ENCODE measurements at regions not wholly inside any gene's neighbourhood (a gene's known extent, or its start where the extent isn't known, plus 50 kb on each side); places are given as distances from the start of the nearest gene placed in this dataset.

GRCh38 chr9:78866207-78867132 lies 569.5 kb downstream of the PSAT1 start:
- no peak for DNase-seq (ENCODE audit: low spot score)

DNA sequence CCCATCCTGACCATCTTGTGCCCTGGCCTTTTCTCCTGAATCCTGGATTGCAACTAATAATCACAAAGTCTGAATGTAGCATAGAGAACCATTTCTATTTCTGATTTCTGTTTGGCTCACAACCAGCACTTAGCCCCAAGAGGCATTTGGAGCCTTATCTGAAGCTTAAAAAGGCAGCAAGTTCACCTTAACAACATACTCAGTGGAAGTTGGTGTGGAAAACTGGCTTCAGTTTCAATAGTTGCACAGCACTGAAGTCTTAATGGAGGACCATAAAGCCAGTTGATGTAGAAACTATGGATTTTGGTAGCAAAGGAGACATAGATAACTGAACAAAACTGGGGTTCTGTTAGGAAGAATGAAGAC lies 574.1 kb downstream of the PSAT1 start:
- no peak for DNase-seq (ENCODE audit: low spot score)

GRCh38 chr9:78871452-78872331 lies 574.8 kb downstream of the PSAT1 start:
- DNase-seq (ENCODE audit: low spot score): no peak

GRCh38 chr9:78874061-78874460 lies 577.1 kb downstream of the PSAT1 start:
- no peak for DNase-seq (ENCODE audit: low spot score)

- DNase-seq (ENCODE audit: low spot score): no peak
These were observed 582.6 kb downstream of the PSAT1 start for GRCh38 chr9:78879324-78880100.

- DNase-seq (ENCODE audit: low spot score): no peak
These were observed 584.4 kb downstream of the PSAT1 start for GRCh38 chr9:78881295-78881694.

DNA sequence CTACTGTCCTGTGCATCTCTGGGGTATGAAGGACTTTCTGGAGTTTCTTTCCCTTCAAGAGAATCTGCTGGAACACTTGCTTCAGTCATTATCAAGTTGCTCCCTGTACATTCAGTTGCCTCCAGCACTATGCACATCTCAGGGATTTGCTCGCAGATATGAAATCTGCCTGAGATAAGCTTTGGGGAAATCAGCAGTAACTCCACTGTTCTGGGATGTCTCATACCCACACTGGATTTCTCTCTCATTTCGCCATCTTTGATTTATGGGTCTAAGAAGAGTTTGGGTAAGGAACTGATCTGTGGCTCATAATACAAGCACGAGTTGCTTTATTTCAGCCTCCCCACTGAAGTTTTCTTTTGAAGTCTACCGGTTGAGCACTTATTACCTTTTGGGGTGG lies 585.6 kb downstream of the PSAT1 start:
- no peak for DNase-seq (ENCODE audit: low spot score)

GRCh38 chr9:78884611-78885150 lies 587.8 kb downstream of the PSAT1 start:
- DNase-seq (ENCODE audit: low spot score): no peak

DNA sequence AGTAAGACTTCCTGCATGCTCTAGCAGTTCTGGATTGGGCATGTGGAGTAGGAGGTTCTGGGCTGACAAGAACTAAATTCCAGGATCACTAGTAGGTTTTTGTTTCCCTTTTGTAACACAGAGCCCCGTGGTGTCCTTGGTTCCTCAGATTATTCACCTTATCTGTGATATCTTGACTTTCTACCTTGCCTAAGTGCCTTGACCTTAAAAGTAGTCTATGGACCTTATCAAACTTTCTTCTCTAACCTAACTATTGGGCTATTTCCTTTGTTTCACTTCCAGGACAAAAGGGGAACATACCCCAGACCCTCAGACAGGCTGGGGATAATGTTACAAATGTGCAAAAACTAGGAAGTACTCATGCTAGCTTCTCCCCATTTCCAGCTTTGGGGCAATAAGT lies 595.3 kb downstream of the PSAT1 start:
- no peak for DNase-seq (ENCODE audit: low spot score)

GRCh38 chr9:78892769-78893168 lies 595.8 kb downstream of the PSAT1 start:
- no peak for DNase-seq (ENCODE audit: low spot score)

- no peak for DNase-seq (ENCODE audit: low spot score)
These were observed 597.0 kb downstream of the PSAT1 start for GRCh38 chr9:78893774-78894401.

- no peak for DNase-seq (ENCODE audit: low spot score)
These were observed 599.6 kb downstream of the PSAT1 start for GRCh38 chr9:78896479-78896878.

- DNase-seq (ENCODE audit: low spot score): no peak
These were observed 601.3 kb downstream of the PSAT1 start for GRCh38 chr9:78898234-78898633.

- DNase-seq (ENCODE audit: low spot score): no peak
These were observed 602.1 kb downstream of the PSAT1 start for GRCh38 chr9:78899006-78899405.

GRCh38 chr9:78900500-78900899 lies 603.6 kb downstream of the PSAT1 start:
- DNase-seq (ENCODE audit: low spot score): no peak

DNA sequence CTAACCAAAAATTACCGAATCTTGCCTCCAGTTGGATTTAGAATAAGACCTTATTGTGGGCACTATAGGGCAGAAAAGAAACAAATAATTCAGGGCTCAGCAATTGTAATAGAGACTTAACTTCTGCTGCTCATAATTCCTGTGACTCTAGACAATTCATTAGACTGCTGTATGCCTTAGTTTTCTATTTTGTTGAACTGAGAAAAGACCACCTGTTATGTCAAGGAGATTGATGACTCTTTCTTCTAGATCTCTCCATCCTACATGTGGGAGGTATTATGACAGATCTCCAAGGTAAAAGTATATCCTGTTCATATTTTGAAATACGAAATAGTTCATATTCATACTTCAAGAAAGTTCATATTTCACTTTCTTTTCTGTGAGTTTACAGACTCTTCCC lies 605.1 kb downstream of the PSAT1 start:
- no peak for DNase-seq (ENCODE audit: low spot score)

- no peak for DNase-seq (ENCODE audit: low spot score)
These were observed 606.7 kb downstream of the PSAT1 start for GRCh38 chr9:78903581-78903980.

DNA sequence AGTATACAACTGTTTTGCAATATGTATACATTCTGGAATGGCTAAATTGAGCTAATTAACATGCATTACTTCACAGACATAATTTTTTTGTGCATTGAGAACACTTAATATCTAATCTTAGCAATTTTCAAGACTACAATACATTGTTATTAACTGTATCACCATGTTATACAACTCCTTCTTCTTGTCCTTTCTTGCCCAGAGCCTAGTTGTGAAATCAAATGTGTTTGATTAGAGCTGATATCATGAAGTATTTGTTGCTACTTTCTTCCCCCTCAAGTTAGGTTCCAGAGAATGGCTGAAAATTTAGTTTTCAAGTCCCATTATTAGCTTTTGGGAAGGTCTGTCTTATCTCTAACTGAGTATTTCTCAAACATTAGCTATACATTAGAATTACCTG lies 607.8 kb downstream of the PSAT1 start:
- DNase-seq (ENCODE audit: low spot score): no peak

GRCh38 chr9:78905387-78905786 lies 608.5 kb downstream of the PSAT1 start:
- no peak for DNase-seq (ENCODE audit: low spot score)

DNA sequence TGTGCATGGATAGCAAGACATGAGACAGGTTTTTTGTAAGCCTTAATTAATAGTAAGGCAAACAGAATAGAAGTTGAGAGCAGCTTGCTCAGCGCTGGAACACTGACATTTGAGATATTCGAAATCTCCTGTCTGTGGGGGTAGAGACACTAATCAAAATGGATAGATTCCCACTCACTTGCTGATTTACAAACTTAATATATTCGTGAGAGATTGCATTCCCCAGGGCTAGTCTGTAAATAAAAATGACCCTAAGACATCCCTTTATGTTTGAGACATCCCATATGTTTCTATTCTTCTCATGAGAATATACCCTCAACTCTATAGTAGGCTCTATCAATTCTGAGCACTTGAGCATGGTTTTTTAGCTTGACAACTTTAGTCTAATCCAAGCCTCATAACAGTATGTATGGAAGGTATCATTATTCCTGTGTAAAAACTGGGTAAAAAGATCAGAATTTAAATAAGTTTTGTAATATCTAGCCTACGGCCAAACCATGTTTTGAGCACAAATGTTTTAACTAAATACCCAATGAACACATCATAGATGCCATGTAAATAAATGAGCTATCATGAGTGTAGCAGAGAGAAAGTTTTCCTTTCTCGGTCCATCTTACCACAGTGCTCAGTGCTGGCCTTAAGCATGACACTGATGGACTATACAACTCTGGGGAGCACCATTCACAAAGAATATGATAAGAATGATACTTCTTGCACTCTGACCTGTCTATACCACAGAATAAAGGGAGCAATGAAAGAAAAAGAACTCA lies 609.2 kb downstream of the PSAT1 start:
- no peak for DNase-seq (ENCODE audit: low spot score)

DNA sequence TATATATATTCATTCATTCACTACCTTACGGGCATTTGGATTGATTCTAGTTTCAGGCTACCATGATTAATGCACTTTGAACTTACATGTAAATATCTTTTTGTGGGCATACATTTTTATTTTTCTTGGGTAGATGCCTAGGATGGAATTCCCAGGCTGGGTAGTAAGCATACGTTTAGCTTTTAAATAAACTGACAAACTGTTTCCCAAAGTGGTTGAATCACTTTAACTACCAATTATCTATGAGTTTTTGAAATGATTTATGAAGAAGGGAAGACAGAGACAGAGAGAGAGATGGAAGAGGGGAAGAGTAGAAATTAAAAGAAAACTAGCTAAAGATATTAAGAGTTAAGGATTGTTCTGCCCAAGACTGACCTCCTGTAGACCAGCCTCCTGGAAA lies 612.6 kb downstream of the PSAT1 start:
- DNase-seq (ENCODE audit: low spot score): no peak

Data from globus pallidus (tissue), 1 donor.